Tibial nerve (tissue), 4 donors: ENCODE measurements at regions not wholly inside any gene's neighbourhood (a gene's known extent, or its start where the extent isn't known, plus 50 kb on each side); places are given as distances from the start of the nearest gene placed in this dataset.
"Not testable (repeated sequence)": the region's sequence is repeated elsewhere in the genome, so short reads cannot be mapped to it uniquely, and the experiment has no call there.

Source experiments
- DNase-seq, 2 donors: peaks; one replicate each; pipeline ENCODE4 v3.0.0-alpha.2; 2019; ENCODE audit warnings: low spot score in 2 of 2
- H3K27ac ChIP-seq, 4 donors: fragments of 200-600 bp; sonication (generic) in 3 of 4; one replicate each; pipeline ENCODE4 v1.5.1; 2017 to 2019; ENCODE audit warnings: mild to moderate bottlenecking in 1 of 4
- H3K27me3 ChIP-seq, 2 donors: fragments of 200-600 bp; sonication (generic) in 1 of 2; one replicate each; pipeline versions ENCODE4 v1.5.1 to v1.6.0; 2017 to 2019
- H3K36me3 ChIP-seq, 3 donors: fragments of 200-600 bp; sonication (generic); one replicate each; pipeline ENCODE4 v1.5.1; 2018 to 2019
- H3K4me1 ChIP-seq, 4 donors: fragments of 200-600 bp; sonication (generic) in 3 of 4; one replicate each; pipeline ENCODE4 v1.5.1; 2017 to 2019
- H3K4me3 ChIP-seq, 4 donors: fragments of 200-600 bp; sonication (generic) in 3 of 4; one replicate each; pipeline ENCODE4 v1.5.1; 2017 to 2019; ENCODE audit warnings: mild to moderate bottlenecking in 1 of 4, moderate library complexity in 1 of 4
- H3K9me3 ChIP-seq, 4 donors: fragments of 200-600 bp; sonication (generic) in 3 of 4; one replicate each; pipeline ENCODE4 v1.5.1; 2017 to 2019
- EP300 ChIP-seq, 2 donors: sonication (generic); formaldehyde crosslinking; IDR thresholded peaks; one replicate each; pipeline ENCODE4 v1.6.1; 2017; ENCODE audit warnings: antibody characterized with exemption in 2 of 2, mild to moderate bottlenecking in 1 of 2
- POLR2A ChIP-seq, 2 donors: fragments of 450-650 bp; IDR thresholded peaks; one replicate each; pipeline ENCODE4 v1.6.1; 2017; ENCODE audit warnings: antibody characterized with exemption in 2 of 2, mild to moderate bottlenecking in 2 of 2, moderate library complexity in 2 of 2
- WGBS, 2 donors: methylation state at CpG; one replicate each; pipeline ENCODE4 v1.1.5; 2018; 5-methylcytosine and 5-hydroxymethylcytosine counted together
- TF ChIP-seq, protein P1 (sequence below), 5 experiments: fragments of 200-600 bp in 3 of 5; fragments of 450-650 bp in 2 of 5; sonication (generic) in 3 of 5; IDR thresholded peaks; one replicate each; pipeline ENCODE4 v1.5.1; 2016 to 2019; ENCODE audit warnings: antibody characterized with exemption in 5 of 5, mild to moderate bottlenecking in 3 of 5, moderate library complexity in 2 of 5

- no peak overlapping the region for H3K27ac ChIP-seq
- 76 to 81% methylated on average over 6 of the region's 6 CpGs for WGBS, 2 donors
- H3K4me1 ChIP-seq: no peaks in the 10 kb centered on the region
- H3K36me3 ChIP-seq: peaks cover 0 to 4% (median 0%) of the 10 kb centered on the region in 3 donors
- no peak for TF ChIP-seq POLR2A (IDR thresholded peaks at IDR 0.05)
- TF ChIP-seq, protein P1, sequence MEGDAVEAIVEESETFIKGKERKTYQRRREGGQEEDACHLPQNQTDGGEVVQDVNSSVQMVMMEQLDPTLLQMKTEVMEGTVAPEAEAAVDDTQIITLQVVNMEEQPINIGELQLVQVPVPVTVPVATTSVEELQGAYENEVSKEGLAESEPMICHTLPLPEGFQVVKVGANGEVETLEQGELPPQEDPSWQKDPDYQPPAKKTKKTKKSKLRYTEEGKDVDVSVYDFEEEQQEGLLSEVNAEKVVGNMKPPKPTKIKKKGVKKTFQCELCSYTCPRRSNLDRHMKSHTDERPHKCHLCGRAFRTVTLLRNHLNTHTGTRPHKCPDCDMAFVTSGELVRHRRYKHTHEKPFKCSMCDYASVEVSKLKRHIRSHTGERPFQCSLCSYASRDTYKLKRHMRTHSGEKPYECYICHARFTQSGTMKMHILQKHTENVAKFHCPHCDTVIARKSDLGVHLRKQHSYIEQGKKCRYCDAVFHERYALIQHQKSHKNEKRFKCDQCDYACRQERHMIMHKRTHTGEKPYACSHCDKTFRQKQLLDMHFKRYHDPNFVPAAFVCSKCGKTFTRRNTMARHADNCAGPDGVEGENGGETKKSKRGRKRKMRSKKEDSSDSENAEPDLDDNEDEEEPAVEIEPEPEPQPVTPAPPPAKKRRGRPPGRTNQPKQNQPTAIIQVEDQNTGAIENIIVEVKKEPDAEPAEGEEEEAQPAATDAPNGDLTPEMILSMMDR (IDR thresholded peaks at IDR 0.05): no peak
- TF ChIP-seq EP300 (IDR thresholded peaks at IDR 0.05): no peak
- no peaks in the 10 kb centered on the region for H3K27me3 ChIP-seq
- H3K9me3 ChIP-seq: no peaks in the 10 kb centered on the region
- no peak for DNase-seq
- no peak overlapping the region for H3K4me3 ChIP-seq
Measured at GRCh38 chr7:65800890-65801341, 72.0 kb upstream of the VKORC1L1 start.

DNA sequence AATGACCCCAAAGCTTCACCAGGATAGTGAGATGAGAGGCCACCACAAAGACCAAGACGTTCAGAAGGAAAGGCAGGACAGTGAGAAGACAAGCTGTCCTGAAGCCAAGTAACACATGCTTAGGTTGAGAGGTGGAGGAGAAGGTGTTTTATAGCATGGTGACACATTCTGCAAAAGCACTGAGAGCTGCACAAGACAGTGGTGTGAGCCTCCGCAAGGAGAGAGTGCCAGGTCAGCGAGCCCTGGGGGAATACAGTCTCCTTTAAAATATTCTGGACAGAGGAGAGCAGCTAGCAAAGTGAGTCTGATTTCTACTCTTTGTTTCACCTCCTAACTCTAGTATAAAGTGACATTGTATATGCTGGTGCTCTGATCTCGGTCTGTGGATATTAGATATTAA lies 68.0 kb upstream of the VKORC1L1 start:
- Histone ChIP-seq H3K4me1 (no peaks in the 10 kb centered on the region), H3K4me3 (no peak overlapping the region), H3K9me3 (no peaks in the 10 kb centered on the region), H3K27ac (no peak overlapping the region), H3K36me3 (no peaks in the 10 kb centered on the region), H3K27me3 (no peaks in the 10 kb centered on the region)
- TF ChIP-seq, protein P1 (IDR thresholded peaks at IDR 0.05): no peak
- TF ChIP-seq POLR2A (IDR thresholded peaks at IDR 0.05) (no peak), EP300 (IDR thresholded peaks at IDR 0.05) (no peak)
- no peak for DNase-seq
- WGBS, 2 donors: 76 to 77% methylated on average over 4 of the region's 4 CpGs

GRCh38 chr7:65807067-65807466 lies 65.8 kb upstream of the VKORC1L1 start:
- not testable (repeated sequence) for DNase-seq, H3K36me3 ChIP-seq, H3K9me3 ChIP-seq, H3K27me3 ChIP-seq, H3K27ac ChIP-seq, H3K4me1 ChIP-seq, H3K4me3 ChIP-seq
- 80 to 81% methylated on average over 5 of the region's 5 CpGs for WGBS, 2 donors

- Histone ChIP-seq H3K4me3 (no peak overlapping the region), H3K27ac (no peak overlapping the region), H3K9me3 (no peaks in the 10 kb centered on the region), H3K4me1 (no peaks in the 10 kb centered on the region), H3K36me3 (no peaks in the 10 kb centered on the region), H3K27me3 (no peaks in the 10 kb centered on the region)
- 76 to 78% methylated on average over 6 of the region's 6 CpGs for WGBS, 2 donors
- TF ChIP-seq EP300 (IDR thresholded peaks at IDR 0.05): no peak
- no peak for TF ChIP-seq POLR2A (IDR thresholded peaks at IDR 0.05)
- TF ChIP-seq, protein P1 (IDR thresholded peaks at IDR 0.05): no peak
- DNase-seq: no peak
Measured at GRCh38 chr7:65809259-65809981, 63.5 kb upstream of the VKORC1L1 start.

DNA sequence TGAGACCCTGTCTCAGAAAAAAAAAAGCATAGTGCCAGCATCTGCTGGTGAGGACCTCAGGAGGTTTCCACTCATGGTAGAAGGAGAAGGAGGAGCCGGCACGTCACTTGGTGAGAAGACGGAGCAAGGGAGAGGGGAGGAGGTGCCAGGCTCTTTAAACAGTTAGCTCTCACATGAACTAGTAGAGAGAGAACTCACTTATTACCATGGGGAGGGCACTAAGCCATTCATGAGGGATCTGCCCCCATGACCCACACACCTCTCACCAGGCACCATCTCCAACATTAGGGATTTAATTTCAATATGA lies 62.9 kb upstream of the VKORC1L1 start:
- no peak for DNase-seq
- TF ChIP-seq EP300 (IDR thresholded peaks at IDR 0.05) (no peak), POLR2A (IDR thresholded peaks at IDR 0.05) (no peak)
- TF ChIP-seq, protein P1 (IDR thresholded peaks at IDR 0.05): no peak
- peaks cover 0 to 3% (median 0%) of the 10 kb centered on the region in 3 donors for H3K36me3 ChIP-seq
- no peak overlapping the region for H3K4me3 ChIP-seq
- H3K9me3 ChIP-seq: no peaks in the 10 kb centered on the region
- no peaks in the 10 kb centered on the region for H3K4me1 ChIP-seq
- H3K27me3 ChIP-seq: no peaks in the 10 kb centered on the region
- H3K27ac ChIP-seq: no peak overlapping the region
- 68 to 76% methylated on average over 3 of the region's 3 CpGs for WGBS, 2 donors

GRCh38 chr7:65812281-65812680 lies 60.6 kb upstream of the VKORC1L1 start:
- Histone ChIP-seq H3K4me1 (no peaks in the 10 kb centered on the region), H3K9me3 (no peaks in the 10 kb centered on the region), H3K27ac (no peak overlapping the region), H3K36me3 (peaks cover 0 to 5% (median 0%) of the 10 kb centered on the region in 3 donors), H3K27me3 (no peaks in the 10 kb centered on the region), H3K4me3 (no peak overlapping the region)
- WGBS, 2 donors: 88 to 91% methylated on average over 5 of the region's 5 CpGs
- TF ChIP-seq, protein P1 (IDR thresholded peaks at IDR 0.05): no peak
- TF ChIP-seq EP300 (IDR thresholded peaks at IDR 0.05) (no peak), POLR2A (IDR thresholded peaks at IDR 0.05) (no peak)
- no peak for DNase-seq

- not testable (repeated sequence) for H3K9me3 ChIP-seq, H3K27ac ChIP-seq, H3K4me1 ChIP-seq, H3K27me3 ChIP-seq, DNase-seq, H3K36me3 ChIP-seq, H3K4me3 ChIP-seq
- WGBS, 2 donors: 67 to 69% methylated on average over 3 of the region's 3 CpGs
Measured at GRCh38 chr7:65814556-65815167, 58.2 kb upstream of the VKORC1L1 start.
